B cell (primary cell): ENCODE measurements at regions not wholly inside any gene's neighbourhood (a gene's known extent, or its start where the extent isn't known, plus 50 kb on each side); places are given as distances from the start of the nearest gene placed in this dataset.

ENCODE experiments used
- ATAC-seq: fragments of 200-7000 bp; cut with Tn5 transposase; one replicate; pipeline ENCODE4 v1.10.0; 2021; ENCODE audit warnings: low read depth, mild to moderate bottlenecking, moderate number of reproducible peaks, moderate library complexity
- CTCF ChIA-PET: fragments of 350-600 bp; sonication (Branson Sonifier 250); formaldehyde crosslinking; loops from one replicate; lab custom pipeline; 2021; ENCODE audit warnings: antibody characterized with exemption, inconsistent platforms; lab: Charles Lee
- POLR2A ChIA-PET: fragments of 350-600 bp; sonication (Branson Sonifier 250); formaldehyde crosslinking; loops from one replicate; lab custom pipeline; 2021; ENCODE audit warnings: antibody characterized with exemption; lab: Charles Lee
- DNase-seq: peaks from one replicate; pipeline ENCODE4 v3.0.0; 2013
- H2AFZ ChIP-seq: 2 replicates; pipeline ENCODE4 v1.6.1; 2012; ENCODE audit warnings: mild to moderate bottlenecking, low read depth, low read length; ENCODE audit not compliant: insufficient read depth, poor library complexity, severe bottlenecking
- H3K27ac ChIP-seq, 2 donors: 1 replicate in 1 of 2; 2 replicates in 1 of 2; pipeline ENCODE4 v1.5.1; 2012 to 2013; ENCODE audit warnings: low read length in 2 of 2, mild to moderate bottlenecking in 2 of 2, moderate library complexity in 1 of 2
- H3K27me3 ChIP-seq, 4 experiments: fragments of 200-600 bp in 1 of 4; sonication (generic) in 1 of 4; replicated peaks in 1 of 4; 1 replicate in 2 of 4; 2 replicates in 2 of 4; pipeline versions ENCODE4 v1.6.1 to v1.7.0; 2013 to 2016; ENCODE audit warnings: low read length in 3 of 4, mild to moderate bottlenecking in 2 of 4, mixed read lengths in 1 of 4, moderate library complexity in 1 of 4; ENCODE audit not compliant: insufficient read depth in 4 of 4, control insufficient read depth in 3 of 4; ENCODE audit errors: control extremely low read depth in 1 of 4
- H3K36me3 ChIP-seq, 2 experiments: replicated peaks in 1 of 2; 1 replicate in 1 of 2; 2 replicates in 1 of 2; pipeline versions ENCODE4 v1.6.1 to v1.7.1; 2013; ENCODE audit warnings: low read length in 1 of 2; ENCODE audit not compliant: insufficient read depth in 2 of 2, control insufficient read depth in 1 of 2; ENCODE audit errors: control extremely low read depth in 1 of 2, extremely low read depth in 1 of 2
- H3K4me1 ChIP-seq, 2 donors: fragments of 200-600 bp in 1 of 2; sonication (generic) in 1 of 2; 1 replicate in 1 of 2; 2 replicates in 1 of 2; pipeline versions ENCODE4 v1.5.1 to v1.6.1; 2013 to 2017; ENCODE audit warnings: low read length in 2 of 2; ENCODE audit not compliant: control insufficient read depth in 2 of 2, insufficient read depth in 2 of 2
- H3K4me2 ChIP-seq: replicated peaks from 2 replicates; pipeline ENCODE3; 2012; ENCODE audit warnings: mild to moderate bottlenecking, low read depth, low read length; ENCODE audit not compliant: poor library complexity, severe bottlenecking
- H3K4me3 ChIP-seq, 5 experiments: fragments of 200-600 bp in 1 of 5; sonication (generic) in 1 of 5; 1 replicate in 3 of 5; 2 replicates in 2 of 5; pipeline versions ENCODE4 v1.5.1 to v1.7.0; 2011 to 2016; ENCODE audit warnings: low read length in 4 of 5, mild to moderate bottlenecking in 4 of 5, low read depth in 2 of 5, control low read depth in 1 of 5, moderate library complexity in 1 of 5; ENCODE audit not compliant: insufficient read depth in 1 of 5; ENCODE audit errors: control extremely low read depth in 1 of 5, extremely low read depth in 1 of 5
- H3K79me2 ChIP-seq: fragments of 200-600 bp; sonication (generic); one replicate; pipeline ENCODE4 v1.6.0; 2016; ENCODE audit warnings: low read length; ENCODE audit not compliant: control insufficient read depth, insufficient read depth
- H3K9ac ChIP-seq: fragments of 200-600 bp; sonication (generic); 2 replicates; pipeline ENCODE4 v1.6.1; 2017; ENCODE audit warnings: mild to moderate bottlenecking, low read length, moderate library complexity
- H3K9me3 ChIP-seq, 3 donors: one replicate each; pipeline versions ENCODE4 v1.6.1 to v1.7.1; 2013; ENCODE audit warnings: low read length in 2 of 3; ENCODE audit not compliant: control insufficient read depth in 2 of 3, insufficient read depth in 1 of 3; ENCODE audit errors: control extremely low read depth in 1 of 3
- H4K20me1 ChIP-seq: 2 replicates; pipeline ENCODE4 v1.6.0; 2012; ENCODE audit warnings: mild to moderate bottlenecking, low read length; ENCODE audit not compliant: insufficient read depth, control insufficient read depth, poor library complexity, severe bottlenecking
- H3K27ac Mint-ChIP-seq: one replicate; pipeline ENCODE4 v1.8.0; 2021; ENCODE audit warnings: mixed read lengths
- H3K27me3 Mint-ChIP-seq: one replicate; pipeline ENCODE4 v1.8.0; 2021; ENCODE audit warnings: mixed read lengths
- H3K4me1 Mint-ChIP-seq: one replicate; pipeline ENCODE4 v1.8.0; 2021; ENCODE audit warnings: mixed read lengths
- H3K4me3 Mint-ChIP-seq: one replicate; pipeline ENCODE4 v1.8.0; 2021; ENCODE audit warnings: mixed read lengths
- H3K9me3 Mint-ChIP-seq: one replicate; pipeline ENCODE4 v1.8.0; 2022; ENCODE audit warnings: mixed read lengths; ENCODE audit not compliant: insufficient read depth
- EZH2 ChIP-seq: IDR thresholded peaks from 2 replicates; pipeline ENCODE4 v1.6.1; 2012; ENCODE audit warnings: borderline replicate concordance, low read depth, mild to moderate bottlenecking, moderate library complexity, low read length; ENCODE audit not compliant: insufficient read depth, poor library complexity, severe bottlenecking
- WGBS: methylation state at CpG from one replicate; pipeline ENCODE4 v1.1.5; 2013; ENCODE audit warnings: missing lambda C conversion rate; ENCODE audit not compliant: insufficient coverage; 5-methylcytosine and 5-hydroxymethylcytosine counted together
- intact Hi-C: fragments of 100-400 bp; cut with micrococcal nuclease; formaldehyde crosslinking; loops from one replicate; pipeline ENCODE4 v1.10.0; 2022
- TF ChIP-seq, protein P1 (sequence below): fragments of 200-600 bp; IDR thresholded peaks from one replicate; pipeline ENCODE4 v1.8.0; 2022; ENCODE audit warnings: antibody characterized with exemption, mild to moderate bottlenecking

DNA sequence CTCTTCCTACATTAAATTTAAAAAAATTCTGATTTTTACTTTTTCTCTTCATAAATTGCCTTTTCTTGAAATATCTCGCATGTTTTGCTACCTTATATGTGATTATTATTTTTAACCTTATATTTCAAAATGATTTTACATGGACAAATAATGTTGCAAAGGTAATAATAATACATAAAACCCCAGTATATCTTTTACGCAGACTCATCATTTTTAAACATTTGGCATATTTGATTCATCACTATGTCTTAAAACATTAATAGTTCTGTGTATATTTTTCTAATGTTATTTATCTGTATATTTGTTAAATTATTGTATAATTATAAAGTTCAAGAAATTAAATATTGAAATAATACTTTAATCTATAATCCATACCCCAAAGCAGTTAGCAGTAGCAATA, 350.8 kb downstream of the RPL10L start:
- Mint-ChIP-seq H3K27ac (no peak overlapping the region), H3K4me3 (no peak overlapping the region), H3K4me1 (no peaks in the 10 kb centered on the region), H3K9me3 (peaks cover 2% of the 10 kb centered on the region), H3K27me3 (no peaks in the 10 kb centered on the region)
- Histone ChIP-seq H4K20me1 (no peaks in the 10 kb centered on the region), H3K27me3 (no peaks in the 10 kb centered on the region), H3K9ac (no peak overlapping the region), H3K4me3 (no peak overlapping the region), H3K4me1 (no peaks in the 10 kb centered on the region), H3K27ac (no peak overlapping the region), H2AFZ (no peak overlapping the region), H3K36me3 (no peaks in the 10 kb centered on the region), H3K9me3 (no peaks in the 10 kb centered on the region), H3K4me2 (no peak overlapping the region), H3K79me2 (no peaks in the 10 kb centered on the region)
- DNase-seq = no peak
- intact Hi-C loops = no loop called here
- no peak for TF ChIP-seq EZH2
- TF ChIP-seq, protein P1, sequence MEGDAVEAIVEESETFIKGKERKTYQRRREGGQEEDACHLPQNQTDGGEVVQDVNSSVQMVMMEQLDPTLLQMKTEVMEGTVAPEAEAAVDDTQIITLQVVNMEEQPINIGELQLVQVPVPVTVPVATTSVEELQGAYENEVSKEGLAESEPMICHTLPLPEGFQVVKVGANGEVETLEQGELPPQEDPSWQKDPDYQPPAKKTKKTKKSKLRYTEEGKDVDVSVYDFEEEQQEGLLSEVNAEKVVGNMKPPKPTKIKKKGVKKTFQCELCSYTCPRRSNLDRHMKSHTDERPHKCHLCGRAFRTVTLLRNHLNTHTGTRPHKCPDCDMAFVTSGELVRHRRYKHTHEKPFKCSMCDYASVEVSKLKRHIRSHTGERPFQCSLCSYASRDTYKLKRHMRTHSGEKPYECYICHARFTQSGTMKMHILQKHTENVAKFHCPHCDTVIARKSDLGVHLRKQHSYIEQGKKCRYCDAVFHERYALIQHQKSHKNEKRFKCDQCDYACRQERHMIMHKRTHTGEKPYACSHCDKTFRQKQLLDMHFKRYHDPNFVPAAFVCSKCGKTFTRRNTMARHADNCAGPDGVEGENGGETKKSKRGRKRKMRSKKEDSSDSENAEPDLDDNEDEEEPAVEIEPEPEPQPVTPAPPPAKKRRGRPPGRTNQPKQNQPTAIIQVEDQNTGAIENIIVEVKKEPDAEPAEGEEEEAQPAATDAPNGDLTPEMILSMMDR = no peak
- no CpG with 5 or more reads among the region's 2 CpGs for WGBS
- POLR2A ChIA-PET = no interaction called here
- no peak for ATAC-seq
- CTCF ChIA-PET = no interaction called here

DNA sequence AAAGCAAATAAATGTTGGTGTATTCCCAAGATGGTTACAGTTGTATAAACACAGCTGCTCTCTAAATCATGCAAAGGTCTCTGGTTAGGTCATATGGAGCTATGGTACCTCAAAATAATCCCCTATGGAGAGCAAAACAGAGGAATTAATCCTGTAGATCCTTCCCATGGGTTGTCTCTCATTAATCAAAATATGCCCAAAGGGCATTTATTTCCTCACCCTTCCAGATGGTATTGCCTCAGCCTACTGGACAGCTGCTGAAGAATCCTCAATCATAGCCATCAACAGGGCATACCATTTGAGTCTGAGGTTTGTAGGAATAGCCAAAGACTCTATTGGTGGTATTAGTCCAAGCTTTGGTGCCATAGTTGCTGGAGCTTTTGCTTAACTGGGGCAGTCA, 360.9 kb downstream of the RPL10L start:
- no peaks in the 10 kb centered on the region for H4K20me1 ChIP-seq
- ChIA-PET POLR2A (no interaction called here), CTCF (no interaction called here)

More for the DNA sequence above, 360.9 kb downstream of the RPL10L start:
- no peak overlapping the region for H3K27ac ChIP-seq
- H3K79me2 ChIP-seq = no peaks in the 10 kb centered on the region
- no peak for DNase-seq
- Mint-ChIP-seq H3K27me3 (no peaks in the 10 kb centered on the region), H3K27ac (no peak overlapping the region), H3K4me3 (no peak overlapping the region), H3K4me1 (no peaks in the 10 kb centered on the region), H3K9me3 (peaks cover 7% of the 10 kb centered on the region)
- no peaks in the 10 kb centered on the region for H3K36me3 ChIP-seq
- intact Hi-C loops = no loop called here
- H3K4me1 ChIP-seq = no peaks in the 10 kb centered on the region
- H3K27me3 ChIP-seq = no peaks in the 10 kb centered on the region
- no peak overlapping the region for H3K9ac ChIP-seq
- H3K4me3 ChIP-seq = no peak overlapping the region
- no peak overlapping the region for H2AFZ ChIP-seq
- H3K9me3 ChIP-seq = peaks cover 0 to 2% (median 0%) of the 10 kb centered on the region in 3 donors
- TF ChIP-seq EZH2 = no peak
- TF ChIP-seq, protein P1 = no peak
- no peak for ATAC-seq
- H3K4me2 ChIP-seq = no peak overlapping the region
